ENCODE measurements at regions not wholly inside any gene's neighbourhood (a gene's known extent, or its start where the extent isn't known, plus 50 kb on each side); places are given as distances from the start of the nearest gene placed in this dataset.
A peak's percentile ranks its signal among the peaks of the same experiment; 100 is the strongest.

DNA sequence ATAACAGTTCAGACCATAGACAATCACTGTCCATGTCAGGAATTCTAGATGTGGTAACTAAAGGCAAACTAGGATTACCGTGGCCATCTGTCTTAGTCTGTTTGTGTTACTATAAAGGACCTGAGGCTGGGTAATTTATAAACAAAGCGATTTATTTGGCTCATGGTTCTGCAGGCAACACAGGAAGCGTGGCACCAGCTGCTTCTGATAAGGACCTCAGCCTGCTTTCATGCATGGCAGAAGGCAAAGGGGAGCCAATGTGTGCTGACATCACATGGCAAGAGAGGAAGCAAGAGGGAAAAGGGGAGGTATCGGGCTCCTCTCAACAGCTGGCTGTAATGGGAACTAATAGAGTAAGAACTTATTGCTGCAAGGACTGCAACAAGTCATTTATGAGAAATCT lies 376.7 kb downstream of the GPM6A start:
- Histone ChIP-seq H3K23me2 (ENCODE audit: low read depth, low read length) (no peaks in the 10 kb centered on the region), H3K27me3 (replicated peaks in 1 of 4; ENCODE audit: control insufficient read depth in 3 of 4, extremely low read depth in 1 of 4, insufficient read depth in 3 of 4, low read length in 3 of 4) (no peaks in the 10 kb centered on the region), H3K14ac (ENCODE audit: insufficient read length) (no peak overlapping the region), H3K9me3 (ENCODE audit: insufficient read depth in 2 of 2, low read depth in 1 of 2, low read length in 1 of 2) (no peaks in the 10 kb centered on the region), H4K91ac (replicated peaks; ENCODE audit: insufficient read length, low read length) (no peak overlapping the region), H3K23ac (ENCODE audit: insufficient read length) (no peak overlapping the region), H3K79me2 (ENCODE audit: control insufficient read depth in 1 of 2, insufficient read depth in 2 of 2, low read length in 2 of 2) (no peaks in the 10 kb centered on the region), H3K79me1 (ENCODE audit: low read depth, low read length) (no peaks in the 10 kb centered on the region), H3K18ac (ENCODE audit: extremely low read depth, low read length) (no peak overlapping the region), H2BK12ac (ENCODE audit: low read depth, low read length) (no peak overlapping the region), H3K4me2 (ENCODE audit: insufficient read depth in 1 of 2, low read depth in 2 of 2, low read length in 2 of 2) (no peak overlapping the region), H2BK20ac (ENCODE audit: low read length) (no peak overlapping the region), H3K56ac (replicated peaks; ENCODE audit: insufficient read length, low read depth, low read length) (no peak overlapping the region), H4K5ac (ENCODE audit: insufficient read length, low read depth, low read length) (no peak overlapping the region), H3K36me3 (ENCODE audit: control insufficient read depth in 2 of 4, insufficient read depth in 4 of 4, low read length in 3 of 4) (no peaks in the 10 kb centered on the region), H4K20me1 (replicated peaks in 1 of 2; ENCODE audit: control insufficient read depth in 1 of 2, insufficient read depth in 2 of 2, low read length in 2 of 2) (no peaks in the 10 kb centered on the region), H2BK15ac (ENCODE audit: low read length) (no peak overlapping the region), H2AK5ac (ENCODE audit: low read depth, low read length) (no peak overlapping the region), H2BK120ac (replicated peaks; ENCODE audit: low read depth, low read length) (no peak overlapping the region), H2BK5ac (ENCODE audit: low read depth, low read length) (no peak overlapping the region), H3K4ac (replicated peaks; ENCODE audit: insufficient read length, low read depth, low read length) (no peak overlapping the region), H3K4me1 (replicated peaks in 1 of 4; ENCODE audit: control insufficient read depth in 3 of 4, insufficient read depth in 4 of 4, low read length in 3 of 4) (no peaks in the 10 kb centered on the region), H4K8ac (ENCODE audit: extremely low read depth, insufficient read depth, low read length) (no peak overlapping the region), H2AFZ (ENCODE audit: low read length) (peak overlapping the region; percentile 95), H3K4me3 (ENCODE audit: extremely low read depth in 1 of 4, insufficient read depth in 2 of 4, low read depth in 3 of 4, low read length in 4 of 4) (no peak overlapping the region), H3K27ac (ENCODE audit: low read depth, low read length) (no peak overlapping the region), H3K9ac (replicated peaks in 1 of 4; ENCODE audit: extremely low read depth in 1 of 4, low read depth in 3 of 4, low read length in 3 of 4) (no peak overlapping the region)
- TF ChIP-seq RBBP5 (IDR thresholded peaks at IDR 0.05; ENCODE audit: borderline replicate concordance, low read depth, low read length): no peak
- TF ChIP-seq CTBP2 (IDR thresholded peaks at IDR 0.05; ENCODE audit: borderline replicate concordance, insufficient read depth, insufficient read length, low read length): no peak
- POLR2A ChIA-PET (ENCODE audit: partially characterized antibody): no interaction called here
- 94% methylated on average over 4 of the region's 4 CpGs; no CpG with 5 or more reads in 1 of the 2 experiments for WGBS, 2 experiments (ENCODE audit: extremely low coverage in 1 of 2, insufficient coverage in 1 of 2, insufficient read length in 1 of 2, insufficient replicate concordance in 2 of 2, low coverage in 1 of 2, low lambda C conversion rate in 2 of 2, missing lambda C conversion rate in 1 of 2)
- DNase-seq (ENCODE audit: low read depth in 1 of 2, low spot score in 2 of 2) (no peak), FAIRE-seq (no peak)
- CTCF ChIA-PET (ENCODE audit: partially characterized antibody): interaction anchor here (1.1 to 1.7 kb wide), 2 partner anchors 11 to 32 kb away, joined by 3 to 4 read pairs; no protein-coding TSS in a partner anchor

Data from H1 (cell line).